H1 (cell line): ENCODE measurements at regions not wholly inside any gene's neighbourhood (a gene's known extent, or its start where the extent isn't known, plus 50 kb on each side); places are given as distances from the start of the nearest gene placed in this dataset.

ENCODE experiments used
- CTCF ChIA-PET: fragments of 300-600 bp; sonication (Branson Sonifier 250); formaldehyde crosslinking; loops from one replicate; lab custom pipeline; 2021; ENCODE audit not compliant: partially characterized antibody; lab: Charles Lee
- POLR2A ChIA-PET: fragments of 300-600 bp; sonication (Branson Sonifier 250); formaldehyde crosslinking; loops from one replicate; lab custom pipeline; 2021; ENCODE audit warnings: inconsistent platforms; ENCODE audit not compliant: partially characterized antibody; lab: Charles Lee
- DNase-seq, 2 experiments: peaks; one replicate each; pipeline versions ENCODE4 v3.0.0 to v3.0.0-alpha.2; 2010 to 2022; ENCODE audit warnings: low spot score in 2 of 2, low read depth in 1 of 2, mixed read lengths in 1 of 2
- FAIRE-seq: peaks from 2 replicates; lab custom pipeline; 2011; peaks lifted over from hg19 to GRCh38; lab: Jason Lieb, UNC
- H2AFZ ChIP-seq: 2 replicates; pipeline ENCODE4 v1.8.1; 2012; ENCODE audit warnings: low read length, inconsistent platforms
- H2AK5ac ChIP-seq: 2 replicates; pipeline ENCODE4 v1.6.1; 2013; ENCODE audit warnings: low read depth, low read length
- H2BK120ac ChIP-seq: replicated peaks from 2 replicates; pipeline ENCODE3; 2013; ENCODE audit warnings: low read depth, low read length, inconsistent platforms
- H2BK12ac ChIP-seq: 2 replicates; pipeline ENCODE4 v1.6.1; 2013; ENCODE audit warnings: low read depth, low read length
- H2BK15ac ChIP-seq: 2 replicates; pipeline ENCODE4 v1.6.1; 2013; ENCODE audit warnings: low read length
- H2BK20ac ChIP-seq: 2 replicates; pipeline ENCODE4 v1.6.1; 2013; ENCODE audit warnings: low read length
- H2BK5ac ChIP-seq: 2 replicates; pipeline ENCODE4 v1.6.1; 2013; ENCODE audit warnings: low read depth, low read length
- H3K14ac ChIP-seq: 2 replicates; pipeline ENCODE4 v1.6.1; 2013; ENCODE audit warnings: inconsistent platforms; ENCODE audit not compliant: insufficient read length
- H3K18ac ChIP-seq: 2 replicates; pipeline ENCODE4 v1.6.1; 2013; ENCODE audit warnings: low read length; ENCODE audit errors: extremely low read depth
- H3K23ac ChIP-seq: 2 replicates; pipeline ENCODE4 v1.6.1; 2013; ENCODE audit warnings: inconsistent platforms; ENCODE audit not compliant: insufficient read length
- H3K23me2 ChIP-seq: 2 replicates; pipeline ENCODE4 v1.6.1; 2013; ENCODE audit warnings: low read depth, low read length
- H3K27ac ChIP-seq: 2 replicates; pipeline ENCODE4 v1.6.1; 2011; ENCODE audit warnings: low read depth, low read length, inconsistent platforms
- H3K27me3 ChIP-seq, 4 experiments: replicated peaks in 1 of 4; 1 replicate in 1 of 4; 2 replicates in 3 of 4; pipeline versions ENCODE4 v1.6.1 to v1.8.1; 2011 to 2013; ENCODE audit warnings: low read length in 3 of 4, mild to moderate bottlenecking in 3 of 4, inconsistent platforms in 2 of 4, mixed read lengths in 2 of 4, moderate library complexity in 1 of 4; ENCODE audit not compliant: control insufficient read depth in 3 of 4, insufficient read depth in 3 of 4; ENCODE audit errors: extremely low read depth in 1 of 4
- H3K36me3 ChIP-seq, 4 experiments: 2 replicates each; pipeline versions ENCODE4 v1.6.1 to v1.8.1; 2011 to 2013; ENCODE audit warnings: mild to moderate bottlenecking in 4 of 4, low read length in 3 of 4, moderate library complexity in 2 of 4, control low read depth in 1 of 4, inconsistent platforms in 1 of 4; ENCODE audit not compliant: insufficient read depth in 4 of 4, control insufficient read depth in 2 of 4
- H3K4ac ChIP-seq: replicated peaks from 2 replicates; pipeline ENCODE3; 2013; ENCODE audit warnings: low read length, low read depth, mixed read lengths, inconsistent platforms; ENCODE audit not compliant: insufficient read length
- H3K4me1 ChIP-seq, 4 experiments: replicated peaks in 1 of 4; 1 replicate in 1 of 4; 2 replicates in 3 of 4; pipeline versions ENCODE4 v1.6.1 to v1.8.1; 2011 to 2013; ENCODE audit warnings: low read length in 3 of 4, inconsistent platforms in 2 of 4, mixed read lengths in 1 of 4; ENCODE audit not compliant: insufficient read depth in 4 of 4, control insufficient read depth in 3 of 4
- H3K4me2 ChIP-seq, 2 experiments: 2 replicates each; pipeline versions ENCODE4 v1.6.1 to v1.8.1; 2011 to 2013; ENCODE audit warnings: low read depth in 2 of 2, low read length in 2 of 2, control low read depth in 1 of 2, inconsistent platforms in 1 of 2, mild to moderate bottlenecking in 1 of 2; ENCODE audit not compliant: insufficient read depth in 1 of 2
- H3K4me3 ChIP-seq, 4 experiments: fragments of 200-600, 300-600 bp in 1 of 4; sonication (generic), shearing (Covaris generic), sonication (Bioruptor Twin) in 1 of 4; 2 replicates each; pipeline versions ENCODE4 v1.5.1 to v1.8.1; 2011 to 2016; ENCODE audit warnings: low read length in 4 of 4, low read depth in 3 of 4, control low read depth in 2 of 4, inconsistent platforms in 2 of 4, mild to moderate bottlenecking in 2 of 4, mixed read lengths in 1 of 4, moderate library complexity in 1 of 4; ENCODE audit not compliant: insufficient read depth in 2 of 4; ENCODE audit errors: extremely low read depth in 1 of 4
- H3K56ac ChIP-seq: replicated peaks from 2 replicates; pipeline ENCODE3; 2013; ENCODE audit warnings: low read depth, mild to moderate bottlenecking, mixed read lengths, low read length, inconsistent platforms; ENCODE audit not compliant: insufficient read length
- H3K79me1 ChIP-seq: 2 replicates; pipeline ENCODE4 v1.6.1; 2013; ENCODE audit warnings: low read depth, low read length, control low read depth
- H3K79me2 ChIP-seq, 2 experiments: 2 replicates each; pipeline versions ENCODE4 v1.6.1 to v1.8.1; 2012 to 2013; ENCODE audit warnings: low read length in 2 of 2, mild to moderate bottlenecking in 2 of 2, inconsistent platforms in 1 of 2; ENCODE audit not compliant: insufficient read depth in 2 of 2, control insufficient read depth in 1 of 2
- H3K9ac ChIP-seq, 4 experiments: replicated peaks in 1 of 4; 1 replicate in 1 of 4; 2 replicates in 3 of 4; pipeline versions ENCODE4 v1.6.1 to v1.8.1; 2011 to 2013; ENCODE audit warnings: low read depth in 3 of 4, low read length in 3 of 4, control low read depth in 2 of 4, mild to moderate bottlenecking in 2 of 4, moderate library complexity in 2 of 4, inconsistent platforms in 1 of 4; ENCODE audit errors: extremely low read depth in 1 of 4
- H3K9me3 ChIP-seq, 2 experiments: 2 replicates each; pipeline versions ENCODE4 v1.6.1 to v1.8.1; 2012 to 2013; ENCODE audit warnings: mild to moderate bottlenecking in 2 of 2, moderate library complexity in 2 of 2, control low read depth in 1 of 2, inconsistent platforms in 1 of 2, low read depth in 1 of 2, low read length in 1 of 2, mixed read lengths in 1 of 2; ENCODE audit not compliant: insufficient read depth in 2 of 2
- H4K20me1 ChIP-seq, 2 experiments: replicated peaks in 1 of 2; 2 replicates each; pipeline versions ENCODE3 to v1.8.1; 2011 to 2013; ENCODE audit warnings: inconsistent platforms in 2 of 2, low read length in 2 of 2, mild to moderate bottlenecking in 1 of 2; ENCODE audit not compliant: insufficient read depth in 2 of 2, control insufficient read depth in 1 of 2
- H4K5ac ChIP-seq: 2 replicates; pipeline ENCODE4 v1.6.1; 2013; ENCODE audit warnings: low read length, low read depth, mixed read lengths, inconsistent platforms; ENCODE audit not compliant: insufficient read length
- H4K8ac ChIP-seq: 2 replicates; pipeline ENCODE4 v1.8.0; 2013; ENCODE audit warnings: mild to moderate bottlenecking, moderate library complexity, low read length, inconsistent platforms; ENCODE audit not compliant: insufficient read depth; ENCODE audit errors: extremely low read depth
- H4K91ac ChIP-seq: replicated peaks from 2 replicates; pipeline ENCODE3; 2013; ENCODE audit warnings: low read length, mixed read lengths, inconsistent platforms; ENCODE audit not compliant: insufficient read length
- BACH1 ChIP-seq: IDR thresholded peaks from 2 replicates; pipeline ENCODE4 v1.6.1; 2012; ENCODE audit warnings: low read length, improper control_type of control experiment
- CHD1 ChIP-seq: IDR thresholded peaks from 2 replicates; pipeline ENCODE4 v1.6.1; 2012; ENCODE audit warnings: low read depth, low read length, improper control_type of control experiment
- CHD2 ChIP-seq: IDR thresholded peaks from 2 replicates; pipeline ENCODE4 v1.6.1; 2012; ENCODE audit warnings: low read length, improper control_type of control experiment
- CREB1 ChIP-seq: IDR thresholded peaks from 2 replicates; pipeline ENCODE4 v1.6.1; 2012; ENCODE audit warnings: inconsistent platforms
- E2F6 ChIP-seq: IDR thresholded peaks from 2 replicates; pipeline ENCODE4 v1.6.1; 2012; ENCODE audit warnings: inconsistent platforms
- FOSL1 ChIP-seq: IDR thresholded peaks from 2 replicates; pipeline ENCODE4 v1.6.1; 2011; ENCODE audit warnings: mild to moderate bottlenecking, low read depth, low read length, moderate library complexity; ENCODE audit not compliant: insufficient read depth
- SP1 ChIP-seq: IDR thresholded peaks from 2 replicates; pipeline ENCODE4 v1.6.1; 2011; ENCODE audit warnings: low read depth, low read length
- TBP ChIP-seq: IDR thresholded peaks from 2 replicates; pipeline ENCODE4 v1.6.1; 2011; ENCODE audit warnings: low read depth, low read length, improper control_type of control experiment
- TCF12 ChIP-seq: IDR thresholded peaks from 2 replicates; pipeline ENCODE4 v1.6.1; 2011; ENCODE audit warnings: low read depth, mild to moderate bottlenecking, low read length
- TF ChIP-seq, protein P1 (sequence below), 3 experiments: IDR thresholded peaks; 1 replicate in 2 of 3; 2 replicates in 1 of 3; pipeline versions ENCODE4 v1.5.1 to v1.6.1; 2011; ENCODE audit warnings: low read length in 3 of 3, mild to moderate bottlenecking in 3 of 3, inconsistent platforms in 2 of 3, low read depth in 1 of 3, moderate library complexity in 1 of 3; ENCODE audit not compliant: insufficient read depth in 1 of 3; ENCODE audit errors: control extremely low read depth in 1 of 3

GRCh38 chr5:33146881-33147280 is 293.9 kb upstream of the TARS1 start:
- no peak for FAIRE-seq
- Histone ChIP-seq H3K27me3 (no peaks in the 10 kb centered on the region), H3K79me1 (no peaks in the 10 kb centered on the region), H3K9ac (no peak overlapping the region), H3K18ac (no peak overlapping the region), H3K23me2 (no peaks in the 10 kb centered on the region), H2BK12ac (no peak overlapping the region), H2BK120ac (no peak overlapping the region), H2BK15ac (no peak overlapping the region), H2BK5ac (no peak overlapping the region), H3K23ac (no peak overlapping the region), H3K27ac (no peak overlapping the region), H3K79me2 (no peaks in the 10 kb centered on the region), H2AFZ (no peak overlapping the region), H3K4ac (no peak overlapping the region), H3K36me3 (no peaks in the 10 kb centered on the region), H4K91ac (no peak overlapping the region), H3K56ac (no peak overlapping the region), H4K5ac (no peak overlapping the region), H3K14ac (no peak overlapping the region), H2AK5ac (no peak overlapping the region), H3K4me1 (no peaks in the 10 kb centered on the region), H2BK20ac (no peak overlapping the region), H4K8ac (no peak overlapping the region), H3K9me3 (no peaks in the 10 kb centered on the region), H3K4me2 (no peak overlapping the region), H3K4me3 (no peak overlapping the region), H4K20me1 (no peaks in the 10 kb centered on the region)
- no peak for DNase-seq
- ChIA-PET CTCF (interaction anchor here (0.8 kb wide), 1 partner anchor 288 kb away, joined by 3 read pairs; no protein-coding TSS in a partner anchor), POLR2A (no interaction called here)
- TF ChIP-seq SP1 (no peak), TBP (no peak), CREB1 (no peak), FOSL1 (no peak), TCF12 (no peak), CHD2 (no peak), CHD1 (no peak), E2F6 (no peak), BACH1 (no peak)
- TF ChIP-seq, protein P1, sequence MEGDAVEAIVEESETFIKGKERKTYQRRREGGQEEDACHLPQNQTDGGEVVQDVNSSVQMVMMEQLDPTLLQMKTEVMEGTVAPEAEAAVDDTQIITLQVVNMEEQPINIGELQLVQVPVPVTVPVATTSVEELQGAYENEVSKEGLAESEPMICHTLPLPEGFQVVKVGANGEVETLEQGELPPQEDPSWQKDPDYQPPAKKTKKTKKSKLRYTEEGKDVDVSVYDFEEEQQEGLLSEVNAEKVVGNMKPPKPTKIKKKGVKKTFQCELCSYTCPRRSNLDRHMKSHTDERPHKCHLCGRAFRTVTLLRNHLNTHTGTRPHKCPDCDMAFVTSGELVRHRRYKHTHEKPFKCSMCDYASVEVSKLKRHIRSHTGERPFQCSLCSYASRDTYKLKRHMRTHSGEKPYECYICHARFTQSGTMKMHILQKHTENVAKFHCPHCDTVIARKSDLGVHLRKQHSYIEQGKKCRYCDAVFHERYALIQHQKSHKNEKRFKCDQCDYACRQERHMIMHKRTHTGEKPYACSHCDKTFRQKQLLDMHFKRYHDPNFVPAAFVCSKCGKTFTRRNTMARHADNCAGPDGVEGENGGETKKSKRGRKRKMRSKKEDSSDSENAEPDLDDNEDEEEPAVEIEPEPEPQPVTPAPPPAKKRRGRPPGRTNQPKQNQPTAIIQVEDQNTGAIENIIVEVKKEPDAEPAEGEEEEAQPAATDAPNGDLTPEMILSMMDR (IDR thresholded peaks at IDR 0.05; ENCODE audit: control extremely low read depth in 1 of 3, insufficient read depth in 1 of 3, low read depth in 1 of 3, low read length in 3 of 3): no peak
